KMS-11 (cell line): ENCODE measurements at regions not wholly inside any gene's neighbourhood (a gene's known extent, or its start where the extent isn't known, plus 50 kb on each side); places are given as distances from the start of the nearest gene placed in this dataset.

Experiments used
- H2AFZ ChIP-seq: fragments of 200-600 bp; sonication (generic); 2 replicates; pipeline ENCODE4 v1.6.1; 2016; ENCODE audit warnings: antibody characterized with exemption, mixed run types, low read depth
- H3K27ac ChIP-seq: fragments of 200-600 bp; sonication (generic); 2 replicates; pipeline ENCODE4 v1.6.1; 2016; ENCODE audit warnings: mild to moderate bottlenecking, mixed run types
- H3K27me3 ChIP-seq: fragments of 200-600 bp; sonication (generic); 2 replicates; pipeline ENCODE4 v1.6.1; 2017; ENCODE audit warnings: mild to moderate bottlenecking, low read depth, mixed run types, moderate library complexity; ENCODE audit not compliant: insufficient read depth
- H3K36me3 ChIP-seq: fragments of 200-600 bp; sonication (generic); 2 replicates; pipeline ENCODE4 v1.6.1; 2017; ENCODE audit warnings: mild to moderate bottlenecking, mixed run types; ENCODE audit not compliant: insufficient read depth
- H3K4me1 ChIP-seq: fragments of 200-600 bp; sonication (generic); 2 replicates; pipeline ENCODE4 v1.6.1; 2016; ENCODE audit warnings: mild to moderate bottlenecking, low read depth, mixed run types; ENCODE audit not compliant: poor library complexity, severe bottlenecking
- H3K4me2 ChIP-seq: fragments of 200-600 bp; sonication (generic); 2 replicates; pipeline ENCODE4 v1.7.0; 2016; ENCODE audit warnings: mild to moderate bottlenecking, mixed run types
- H3K4me3 ChIP-seq: fragments of 200-600 bp; sonication (generic); IDR thresholded peaks from 2 replicates; pipeline ENCODE4 v1.6.1; 2017; ENCODE audit warnings: low read depth, low read length, mixed read lengths; ENCODE audit not compliant: insufficient read depth
- H3K79me2 ChIP-seq: fragments of 200-600 bp; sonication (generic); 2 replicates; pipeline ENCODE4 v1.6.1; 2016; ENCODE audit warnings: low read depth, mixed run types; ENCODE audit not compliant: insufficient read depth
- H3K9ac ChIP-seq: fragments of 200-600 bp; sonication (generic); 2 replicates; pipeline ENCODE4 v1.6.1; 2016; ENCODE audit warnings: mild to moderate bottlenecking, mixed run types
- H4K20me1 ChIP-seq: fragments of 200-600 bp; sonication (generic); 2 replicates; pipeline ENCODE4 v1.6.1; 2016; ENCODE audit warnings: mild to moderate bottlenecking, mixed run types; ENCODE audit not compliant: insufficient read depth
- CTCF ChIP-seq: fragments of 200-600 bp; sonication (generic); conservative IDR thresholded peaks from 2 replicates; pipeline ENCODE4 v1.6.1; 2017; ENCODE audit warnings: low read depth, mild to moderate bottlenecking, antibody characterized with exemption, low read length, moderate library complexity, mixed read lengths

- Histone ChIP-seq H3K4me1 (no peaks in the 10 kb centered on the region), H4K20me1 (no peaks in the 10 kb centered on the region), H3K79me2 (no peaks in the 10 kb centered on the region), H3K27me3 (no peaks in the 10 kb centered on the region), H2AFZ (no peak overlapping the region), H3K9ac (no peak overlapping the region), H3K4me3 (no peak overlapping the region), H3K4me2 (no peak overlapping the region), H3K27ac (no peak overlapping the region), H3K36me3 (no peaks in the 10 kb centered on the region)
- TF ChIP-seq CTCF, result no peak
Measured at GRCh38 chr9:84590706-84591105, 78.8 kb upstream of the NTRK2 start.

- no peak for TF ChIP-seq CTCF
- no peaks in the 10 kb centered on the region for H3K27me3 ChIP-seq
Measured at GRCh38 chr9:84592918-84593317, 76.6 kb upstream of the NTRK2 start.

GRCh38 chr9:84593352-84593751 is 76.2 kb upstream of the NTRK2 start:
- H3K4me2 ChIP-seq, result no peak overlapping the region

More at GRCh38 chr9:84592918-84593317, 76.6 kb upstream of the NTRK2 start:
- H4K20me1 ChIP-seq, result no peaks in the 10 kb centered on the region
- no peak overlapping the region for H2AFZ ChIP-seq
- no peak overlapping the region for H3K9ac ChIP-seq
- no peaks in the 10 kb centered on the region for H3K79me2 ChIP-seq
- no peak overlapping the region for H3K27ac ChIP-seq
- H3K4me2 ChIP-seq, result no peak overlapping the region
- no peaks in the 10 kb centered on the region for H3K36me3 ChIP-seq
- H3K4me3 ChIP-seq, result no peak overlapping the region
- H3K4me1 ChIP-seq, result peaks cover 14% of the 10 kb centered on the region

GRCh38 chr9:84597131-84597530 is 72.4 kb upstream of the NTRK2 start:
- TF ChIP-seq CTCF, result no peak
- Histone ChIP-seq H3K79me2 (no peaks in the 10 kb centered on the region), H3K4me3 (no peak overlapping the region), H2AFZ (peak overlapping the region; percentile 85), H3K9ac (no peak overlapping the region; the same call in 1 of the 2 replicates), H3K4me1 (peaks cover 15% of the 10 kb centered on the region), H4K20me1 (no peaks in the 10 kb centered on the region), H3K27ac (peak overlapping the region; percentile 41; the same call in 1 of the 2 replicates), H3K27me3 (no peaks in the 10 kb centered on the region), H3K36me3 (no peaks in the 10 kb centered on the region), H3K4me2 (peak overlapping the region; percentile 69)

More at GRCh38 chr9:84593352-84593751, 76.2 kb upstream of the NTRK2 start:
- H2AFZ ChIP-seq, result no peak overlapping the region
- no peak for TF ChIP-seq CTCF
- H3K79me2 ChIP-seq, result no peaks in the 10 kb centered on the region
- peaks cover 15% of the 10 kb centered on the region for H3K4me1 ChIP-seq
- no peak overlapping the region for H3K4me3 ChIP-seq
- H3K27ac ChIP-seq, result no peak overlapping the region
- H4K20me1 ChIP-seq, result no peaks in the 10 kb centered on the region
- no peaks in the 10 kb centered on the region for H3K27me3 ChIP-seq
- no peaks in the 10 kb centered on the region for H3K36me3 ChIP-seq
- H3K9ac ChIP-seq, result no peak overlapping the region
